Brain microvascular endothelial cell (primary cell): ENCODE measurements at regions not wholly inside any gene's neighbourhood (a gene's known extent, or its start where the extent isn't known, plus 50 kb on each side); places are given as distances from the start of the nearest gene placed in this dataset.

Source experiments
- DNase-seq: peaks from one replicate; pipeline ENCODE4 v3.0.0-alpha.2; 2020
- H3K27ac ChIP-seq: fragments of 250-450 bp; sonication (Bioruptor Pico); 2 replicates; pipeline ENCODE4 v1.5.1; 2020; ENCODE audit warnings: mild to moderate bottlenecking, moderate library complexity
- H3K27me3 ChIP-seq: fragments of 250-450 bp; sonication (Bioruptor Pico); replicated peaks from 2 replicates; pipeline ENCODE4 v1.5.1; 2020; ENCODE audit warnings: mild to moderate bottlenecking
- H3K36me3 ChIP-seq: fragments of 250-450 bp; sonication (Bioruptor Pico); replicated peaks from 2 replicates; pipeline ENCODE4 v1.5.1; 2020; ENCODE audit warnings: mild to moderate bottlenecking
- H3K4me3 ChIP-seq: 2 replicates; pipeline ENCODE4 v1.5.1; 2011; ENCODE audit warnings: low read depth, mild to moderate bottlenecking, control low read depth, low read length, moderate library complexity
- in situ Hi-C: cut with HindIII; loops from 2 replicates; pipeline ENCODE4 v1.10.0; 2017; ENCODE audit warnings: low sequenced_read_pairs, low pct_ligation_motif_present
- TF ChIP-seq, protein P1 (sequence below): IDR thresholded peaks from 2 replicates; pipeline ENCODE4 v1.5.1; 2011; ENCODE audit warnings: low read depth, mild to moderate bottlenecking, moderate library complexity, low read length, control low read depth, inconsistent platforms; ENCODE audit errors: missing control alignments

DNA sequence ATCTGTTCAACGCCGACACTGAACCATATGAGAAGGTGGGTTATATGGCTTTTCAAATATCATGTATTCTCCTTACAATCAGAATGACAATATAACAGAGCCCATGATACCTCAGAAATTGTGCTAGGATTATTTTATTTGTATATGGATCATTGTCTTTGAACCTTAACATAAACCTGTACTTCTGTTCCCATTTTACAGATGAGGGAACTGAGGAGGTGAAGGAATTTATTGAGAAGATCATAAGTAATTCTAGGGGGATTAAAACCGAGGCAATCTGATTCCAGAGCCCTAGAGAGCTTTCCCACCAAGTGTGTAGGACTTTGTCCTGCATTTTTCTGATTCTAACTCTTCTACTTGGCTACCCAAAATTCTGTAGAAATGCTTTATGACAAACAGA is 279.8 kb upstream of the FANCL start:
- no peak for DNase-seq
- Histone ChIP-seq H3K4me3 (no peak overlapping the region), H3K27ac (no peak overlapping the region), H3K27me3 (no peaks in the 10 kb centered on the region), H3K36me3 (no peaks in the 10 kb centered on the region)
- TF ChIP-seq, protein P1, sequence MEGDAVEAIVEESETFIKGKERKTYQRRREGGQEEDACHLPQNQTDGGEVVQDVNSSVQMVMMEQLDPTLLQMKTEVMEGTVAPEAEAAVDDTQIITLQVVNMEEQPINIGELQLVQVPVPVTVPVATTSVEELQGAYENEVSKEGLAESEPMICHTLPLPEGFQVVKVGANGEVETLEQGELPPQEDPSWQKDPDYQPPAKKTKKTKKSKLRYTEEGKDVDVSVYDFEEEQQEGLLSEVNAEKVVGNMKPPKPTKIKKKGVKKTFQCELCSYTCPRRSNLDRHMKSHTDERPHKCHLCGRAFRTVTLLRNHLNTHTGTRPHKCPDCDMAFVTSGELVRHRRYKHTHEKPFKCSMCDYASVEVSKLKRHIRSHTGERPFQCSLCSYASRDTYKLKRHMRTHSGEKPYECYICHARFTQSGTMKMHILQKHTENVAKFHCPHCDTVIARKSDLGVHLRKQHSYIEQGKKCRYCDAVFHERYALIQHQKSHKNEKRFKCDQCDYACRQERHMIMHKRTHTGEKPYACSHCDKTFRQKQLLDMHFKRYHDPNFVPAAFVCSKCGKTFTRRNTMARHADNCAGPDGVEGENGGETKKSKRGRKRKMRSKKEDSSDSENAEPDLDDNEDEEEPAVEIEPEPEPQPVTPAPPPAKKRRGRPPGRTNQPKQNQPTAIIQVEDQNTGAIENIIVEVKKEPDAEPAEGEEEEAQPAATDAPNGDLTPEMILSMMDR: no peak
- in situ Hi-C loops: no loop called here

DNA sequence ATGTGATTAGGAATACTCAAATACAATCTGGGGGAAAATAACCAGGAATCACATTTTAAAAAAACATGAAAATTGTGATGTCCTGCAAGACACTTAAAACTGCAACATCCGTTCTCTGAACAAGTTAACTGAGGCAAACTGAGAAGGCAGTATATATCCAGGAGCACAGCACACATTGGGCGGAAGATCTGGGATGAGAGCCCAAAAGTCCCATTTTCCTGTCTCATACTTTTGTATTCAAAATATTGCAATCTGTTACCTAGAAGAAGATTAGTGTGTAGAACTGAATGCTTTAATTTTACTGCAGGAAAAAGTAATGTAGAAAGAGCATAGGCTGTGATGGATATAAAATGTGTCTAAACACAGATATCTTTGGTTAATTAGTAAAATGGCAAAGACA is 276.8 kb upstream of the FANCL start:
- TF ChIP-seq, protein P1: no peak
- no peaks in the 10 kb centered on the region for H3K27me3 ChIP-seq
- no peaks in the 10 kb centered on the region for H3K36me3 ChIP-seq
- in situ Hi-C loops: no loop called here
- no peak overlapping the region for H3K4me3 ChIP-seq
- H3K27ac ChIP-seq: no peak overlapping the region
- no peak for DNase-seq

DNA sequence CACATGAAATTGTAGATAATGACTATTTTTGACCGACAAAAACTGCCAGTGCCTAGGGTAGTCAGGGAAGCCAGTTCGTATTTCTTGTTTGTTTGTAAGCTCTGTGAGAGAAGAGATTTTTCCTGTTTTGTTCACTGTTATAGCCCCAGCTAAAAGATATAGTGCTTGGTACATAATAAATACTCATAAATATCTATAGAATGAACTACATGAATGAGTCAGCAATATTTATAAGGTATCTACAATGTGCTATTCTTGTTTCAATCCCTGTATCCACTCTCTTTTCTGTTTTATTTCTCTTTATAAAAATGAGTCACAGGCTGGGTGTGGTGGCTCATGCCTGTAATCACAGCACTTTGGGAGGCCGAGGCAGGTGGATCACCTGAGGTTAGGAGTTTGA is 275.6 kb upstream of the FANCL start:
- TF ChIP-seq, protein P1: no peak
- in situ Hi-C loops: no loop called here

DNA sequence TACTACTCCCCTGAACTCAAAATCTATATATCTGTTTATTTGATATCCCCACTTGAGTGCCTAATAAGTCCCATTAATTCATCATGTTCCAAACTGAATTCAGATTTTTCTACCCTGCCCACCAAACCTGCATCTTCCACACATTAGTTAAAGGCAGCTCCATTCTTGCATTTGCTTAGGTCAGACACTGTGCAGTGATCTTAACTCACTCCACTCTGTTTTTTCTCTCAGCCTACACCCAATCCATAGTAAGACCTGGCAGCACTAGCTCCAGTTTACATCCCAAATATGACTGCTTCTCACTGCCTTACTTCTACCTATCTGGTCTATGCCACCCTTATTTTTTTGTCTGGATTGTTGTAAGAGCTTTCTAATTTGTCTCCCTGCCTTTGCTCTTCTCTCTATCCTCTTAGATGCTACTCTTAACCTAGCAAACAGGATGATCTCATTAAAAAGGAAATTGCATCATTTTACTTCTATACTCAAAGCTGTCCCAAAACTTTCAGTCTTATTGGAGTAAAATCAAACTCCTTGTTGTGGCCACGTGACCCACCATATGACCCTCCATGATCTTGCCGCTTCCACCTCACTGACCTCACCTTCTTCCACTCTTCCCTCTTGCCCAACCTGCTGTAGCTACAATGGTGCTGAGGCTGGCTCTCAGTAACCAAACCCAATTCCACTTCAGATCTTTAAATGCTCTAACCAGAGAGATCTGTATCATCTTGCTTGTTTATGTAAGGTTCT is 274.9 kb upstream of the FANCL start:
- no peaks in the 10 kb centered on the region for H3K36me3 ChIP-seq
- TF ChIP-seq, protein P1: no peak
- no peak for DNase-seq

More for the DNA sequence above, 275.6 kb upstream of the FANCL start:
- H3K27ac ChIP-seq: no peak overlapping the region
- no peak overlapping the region for H3K4me3 ChIP-seq
- H3K27me3 ChIP-seq: no peaks in the 10 kb centered on the region
- H3K36me3 ChIP-seq: no peaks in the 10 kb centered on the region
- DNase-seq: no peak

DNA sequence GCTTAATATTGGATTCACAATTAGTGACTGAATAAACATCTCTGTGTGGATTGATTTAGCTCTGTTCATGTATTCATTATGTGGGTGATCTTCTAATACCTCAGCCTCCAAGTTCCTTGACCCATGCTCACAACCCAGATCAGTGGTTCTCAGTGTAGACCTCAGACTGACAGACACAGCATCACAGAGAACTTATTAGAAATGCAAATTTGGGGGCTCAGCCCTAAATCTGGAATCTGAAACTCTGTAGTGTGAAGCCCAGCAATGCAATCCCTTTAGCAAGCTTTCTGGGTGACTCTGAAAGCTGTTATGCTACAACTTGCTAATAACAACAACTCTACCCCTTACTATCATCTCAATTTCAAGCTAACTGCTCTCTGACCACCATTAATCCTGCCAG is 273.1 kb upstream of the FANCL start:
- Histone ChIP-seq H3K27ac (no peak overlapping the region), H3K27me3 (no peaks in the 10 kb centered on the region), H3K4me3 (no peak overlapping the region), H3K36me3 (no peaks in the 10 kb centered on the region)
- TF ChIP-seq, protein P1: no peak
- DNase-seq: no peak
- in situ Hi-C loops: no loop called here

More for the DNA sequence above, 274.9 kb upstream of the FANCL start:
- no peak overlapping the region for H3K27ac ChIP-seq
- in situ Hi-C loops: no loop called here
- no peak overlapping the region for H3K4me3 ChIP-seq
- no peaks in the 10 kb centered on the region for H3K27me3 ChIP-seq

DNA sequence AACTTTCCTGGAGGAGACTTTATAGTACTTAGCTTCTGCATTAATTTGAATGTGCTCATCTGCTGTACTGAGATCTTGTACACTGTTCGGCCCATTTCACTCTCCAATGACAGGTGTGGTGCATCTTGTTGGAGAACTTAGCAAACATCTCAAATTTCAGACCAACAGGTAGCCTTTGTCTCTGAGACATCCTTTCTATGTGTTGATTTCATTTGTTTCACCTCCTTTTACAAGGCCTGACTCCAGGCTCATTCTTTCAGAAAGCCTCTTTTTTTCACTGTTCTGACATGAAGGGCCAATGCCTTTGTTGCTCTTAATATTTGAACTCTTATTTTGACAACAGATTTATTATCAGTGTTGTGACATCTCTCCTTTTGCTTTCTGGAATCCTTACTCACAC is 271.8 kb upstream of the FANCL start:
- in situ Hi-C loops: no loop called here
- TF ChIP-seq, protein P1: no peak
- H3K36me3 ChIP-seq: no peaks in the 10 kb centered on the region
- H3K27me3 ChIP-seq: no peaks in the 10 kb centered on the region
- H3K4me3 ChIP-seq: no peak overlapping the region
- DNase-seq: no peak
- H3K27ac ChIP-seq: no peak overlapping the region
